DND-41 (cell line): ENCODE measurements at regions not wholly inside any gene's neighbourhood (a gene's known extent, or its start where the extent isn't known, plus 50 kb on each side); places are given as distances from the start of the nearest gene placed in this dataset.

Experiments used
- ATAC-seq: fragments of 200-7000 bp; cut with Tn5 transposase; 3 replicates; pipeline ENCODE4 v1.9.1; 2021; ENCODE audit warnings: low read depth; ENCODE audit not compliant: insufficient read depth
- DNase-seq: peaks from one replicate; pipeline ENCODE4 v3.0.0-alpha.2; 2020
- H2AFZ ChIP-seq: 2 replicates; pipeline ENCODE4 v1.6.0; 2012; ENCODE audit warnings: low read depth, low read length
- H3K27ac ChIP-seq: 2 replicates; pipeline ENCODE4 v1.5.1; 2012; ENCODE audit warnings: low read length, inconsistent platforms
- H3K27me3 ChIP-seq: fragments of 200-600 bp; sonication (generic); 2 replicates; pipeline ENCODE4 v1.6.0; 2012; ENCODE audit warnings: low read length, mild to moderate bottlenecking, inconsistent platforms; ENCODE audit not compliant: insufficient read depth, poor library complexity
- H3K36me3 ChIP-seq: 2 replicates; pipeline ENCODE4 v1.5.1; 2012; ENCODE audit warnings: low read length, inconsistent platforms; ENCODE audit not compliant: insufficient read depth
- H3K4me1 ChIP-seq: 2 replicates; pipeline ENCODE4 v1.5.1; 2012; ENCODE audit warnings: mild to moderate bottlenecking, low read length; ENCODE audit not compliant: insufficient read depth
- H3K4me2 ChIP-seq: 2 replicates; pipeline ENCODE4 v1.6.0; 2012; ENCODE audit warnings: mild to moderate bottlenecking, moderate library complexity, low read length, inconsistent platforms; ENCODE audit not compliant: insufficient read depth
- H3K4me3 ChIP-seq, 2 experiments: fragments of 200-600 bp in 1 of 2; shearing (Covaris generic) in 1 of 2; 2 replicates each; pipeline ENCODE4 v1.5.1; 2012 to 2016; ENCODE audit warnings: inconsistent platforms in 2 of 2, low read length in 2 of 2, mild to moderate bottlenecking in 2 of 2, low read depth in 1 of 2, moderate library complexity in 1 of 2
- H3K79me2 ChIP-seq: 2 replicates; pipeline ENCODE4 v1.6.0; 2012; ENCODE audit warnings: low read length, inconsistent platforms; ENCODE audit not compliant: insufficient read depth
- H3K9ac ChIP-seq: 2 replicates; pipeline ENCODE4 v1.6.0; 2012; ENCODE audit warnings: low read depth, mild to moderate bottlenecking, inconsistent platforms, low read length, moderate library complexity
- H3K9me3 ChIP-seq: 2 replicates; pipeline ENCODE4 v1.5.1; 2012; ENCODE audit warnings: low read length, moderate library complexity, mild to moderate bottlenecking, inconsistent platforms; ENCODE audit not compliant: insufficient read depth, severe bottlenecking
- H4K20me1 ChIP-seq: 2 replicates; pipeline ENCODE4 v1.6.0; 2012; ENCODE audit warnings: low read length; ENCODE audit not compliant: insufficient read depth
- EZH2 ChIP-seq: IDR thresholded peaks from 3 replicates; pipeline ENCODE4 v1.6.1; 2012; ENCODE audit warnings: borderline replicate concordance, low read depth, mild to moderate bottlenecking, moderate library complexity, low read length, inconsistent platforms; ENCODE audit not compliant: severe bottlenecking
- TF ChIP-seq, protein P1 (sequence below): IDR thresholded peaks from 2 replicates; pipeline ENCODE4 v1.5.1; 2012; ENCODE audit warnings: borderline replicate concordance, low read length, moderate library complexity, mild to moderate bottlenecking; ENCODE audit not compliant: poor library complexity, severe bottlenecking; ENCODE audit errors: extremely low read depth

GRCh38 chr20:57902473-57902872 is 192.7 kb upstream of the PMEPA1 start:
- Histone ChIP-seq H4K20me1 (no peaks in the 10 kb centered on the region; the same call in 1 of the 2 replicates), H2AFZ (no peak overlapping the region), H3K4me1 (no peaks in the 10 kb centered on the region), H3K9ac (no peak overlapping the region), H3K27ac (no peak overlapping the region), H3K79me2 (no peaks in the 10 kb centered on the region), H3K36me3 (no peaks in the 10 kb centered on the region), H3K4me3 (no peak overlapping the region), H3K4me2 (no peak overlapping the region), H3K27me3 (peaks cover 23% of the 10 kb centered on the region), H3K9me3 (no peaks in the 10 kb centered on the region)
- TF ChIP-seq, protein P1, sequence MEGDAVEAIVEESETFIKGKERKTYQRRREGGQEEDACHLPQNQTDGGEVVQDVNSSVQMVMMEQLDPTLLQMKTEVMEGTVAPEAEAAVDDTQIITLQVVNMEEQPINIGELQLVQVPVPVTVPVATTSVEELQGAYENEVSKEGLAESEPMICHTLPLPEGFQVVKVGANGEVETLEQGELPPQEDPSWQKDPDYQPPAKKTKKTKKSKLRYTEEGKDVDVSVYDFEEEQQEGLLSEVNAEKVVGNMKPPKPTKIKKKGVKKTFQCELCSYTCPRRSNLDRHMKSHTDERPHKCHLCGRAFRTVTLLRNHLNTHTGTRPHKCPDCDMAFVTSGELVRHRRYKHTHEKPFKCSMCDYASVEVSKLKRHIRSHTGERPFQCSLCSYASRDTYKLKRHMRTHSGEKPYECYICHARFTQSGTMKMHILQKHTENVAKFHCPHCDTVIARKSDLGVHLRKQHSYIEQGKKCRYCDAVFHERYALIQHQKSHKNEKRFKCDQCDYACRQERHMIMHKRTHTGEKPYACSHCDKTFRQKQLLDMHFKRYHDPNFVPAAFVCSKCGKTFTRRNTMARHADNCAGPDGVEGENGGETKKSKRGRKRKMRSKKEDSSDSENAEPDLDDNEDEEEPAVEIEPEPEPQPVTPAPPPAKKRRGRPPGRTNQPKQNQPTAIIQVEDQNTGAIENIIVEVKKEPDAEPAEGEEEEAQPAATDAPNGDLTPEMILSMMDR: no peak
- TF ChIP-seq EZH2: no peak
- DNase-seq (no peak), ATAC-seq (peak; percentile 54; the same call in 2 of the 3 replicates)

DNA sequence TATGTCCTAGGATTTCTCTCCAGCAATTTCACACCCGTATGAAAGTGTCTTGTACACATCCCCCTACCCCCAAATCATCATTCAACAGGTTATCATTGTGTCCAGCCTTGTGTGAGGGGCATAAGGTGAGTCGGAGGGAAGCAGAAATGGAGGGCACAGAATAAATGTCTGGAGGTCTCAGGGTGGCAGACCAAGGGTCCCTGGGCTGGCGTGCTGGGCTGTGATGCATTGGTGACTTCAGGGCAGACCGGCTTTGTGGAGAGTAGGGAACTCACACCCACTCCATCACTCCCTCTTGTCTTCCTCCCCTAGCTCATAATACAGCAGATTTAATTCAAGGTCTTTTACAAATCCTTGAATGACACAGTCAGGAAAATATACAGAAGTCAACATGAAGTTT is 191.7 kb upstream of the PMEPA1 start:
- Histone ChIP-seq H3K27ac (no peak overlapping the region), H3K36me3 (no peaks in the 10 kb centered on the region), H3K4me1 (no peaks in the 10 kb centered on the region), H3K27me3 (peaks cover 23% of the 10 kb centered on the region), H3K4me3 (no peak overlapping the region), H3K9ac (no peak overlapping the region), H4K20me1 (no peaks in the 10 kb centered on the region; the same call in 1 of the 2 replicates), H2AFZ (no peak overlapping the region), H3K79me2 (no peaks in the 10 kb centered on the region), H3K4me2 (no peak overlapping the region), H3K9me3 (no peaks in the 10 kb centered on the region)
- no peak for TF ChIP-seq EZH2
- TF ChIP-seq, protein P1: no peak
- ATAC-seq (no peak), DNase-seq (no peak)

DNA sequence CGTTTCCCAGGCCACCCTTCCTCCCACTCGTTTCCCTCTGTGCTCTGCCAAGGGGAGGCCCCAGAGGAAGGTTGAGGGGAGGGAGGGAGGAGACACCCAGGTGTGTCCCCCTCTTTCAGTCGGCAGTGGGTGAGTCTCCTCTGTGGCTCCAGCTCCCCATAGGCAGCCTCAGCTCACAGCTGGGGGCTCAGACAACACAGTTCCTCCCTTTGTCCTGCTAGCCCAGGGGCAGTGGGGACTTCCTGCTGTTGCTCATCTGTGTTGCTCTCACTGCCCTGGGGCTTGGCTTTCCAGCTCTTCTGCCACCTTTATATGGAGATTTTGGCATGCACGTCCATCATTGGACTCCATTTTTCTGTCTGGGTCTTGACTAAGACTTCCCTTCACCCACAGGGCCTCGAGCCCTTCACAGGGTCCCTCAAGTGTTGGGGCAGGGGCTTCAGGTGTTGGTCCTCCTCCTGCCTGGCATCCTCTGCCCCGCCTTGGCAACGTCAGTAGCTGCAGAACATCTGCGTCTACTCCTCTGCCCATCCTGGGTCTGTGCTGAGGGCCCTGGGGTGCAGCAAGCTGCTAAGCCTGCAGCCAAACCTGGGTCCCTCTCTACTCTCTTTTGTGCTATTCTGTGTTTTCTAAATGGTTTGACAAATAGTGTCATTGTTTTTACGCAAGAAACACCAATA is 190.6 kb upstream of the PMEPA1 start:
- H3K9me3 ChIP-seq: no peaks in the 10 kb centered on the region
- no peak overlapping the region for H2AFZ ChIP-seq
- H3K4me1 ChIP-seq: no peaks in the 10 kb centered on the region
- ATAC-seq: peak; percentile 55; the same call in 2 of the 3 replicates
- no peak overlapping the region for H3K27ac ChIP-seq
- no peaks in the 10 kb centered on the region for H3K79me2 ChIP-seq
- H3K36me3 ChIP-seq: no peaks in the 10 kb centered on the region
- H3K4me2 ChIP-seq: no peak overlapping the region
- TF ChIP-seq, protein P1: no peak
- no peak for TF ChIP-seq EZH2
- H3K27me3 ChIP-seq: peaks cover 23% of the 10 kb centered on the region
- DNase-seq: peak; percentile 38
- no peak overlapping the region for H3K9ac ChIP-seq
- H4K20me1 ChIP-seq: no peaks in the 10 kb centered on the region; the same call in 1 of the 2 replicates
- no peak overlapping the region for H3K4me3 ChIP-seq
